Endodermal cell (in vitro differentiated cells): ENCODE measurements at regions not wholly inside any gene's neighbourhood (a gene's known extent, or its start where the extent isn't known, plus 50 kb on each side); places are given as distances from the start of the nearest gene placed in this dataset.
A peak's percentile ranks its signal among the peaks of the same experiment; 100 is the strongest.

Source experiments
- DNase-seq: peaks from one replicate; pipeline ENCODE4 v3.0.0-alpha.2; 2017
- H3K27ac ChIP-seq: 2 replicates; pipeline ENCODE4 v1.5.1; 2013; ENCODE audit warnings: mild to moderate bottlenecking, low read depth, low read length, moderate library complexity
- H3K27me3 ChIP-seq: 2 replicates; pipeline ENCODE4 v1.6.1; 2013; ENCODE audit warnings: mild to moderate bottlenecking, low read length, moderate library complexity; ENCODE audit not compliant: insufficient read depth, control insufficient read depth, poor library complexity, severe bottlenecking
- H3K36me3 ChIP-seq: 2 replicates; pipeline ENCODE4 v1.7.0; 2013; ENCODE audit warnings: mild to moderate bottlenecking, low read length, moderate library complexity; ENCODE audit not compliant: control insufficient read depth, insufficient read depth
- H3K4me1 ChIP-seq: one replicate; pipeline ENCODE4 v1.7.0; 2013; ENCODE audit warnings: low read length; ENCODE audit not compliant: control insufficient read depth, insufficient read depth
- H3K4me3 ChIP-seq: 2 replicates; pipeline ENCODE4 v1.5.1; 2013; ENCODE audit warnings: mild to moderate bottlenecking, low read length, moderate library complexity
- H3K9ac ChIP-seq: 2 replicates; pipeline ENCODE4 v1.6.1; 2013; ENCODE audit warnings: mild to moderate bottlenecking, low read length, moderate library complexity; ENCODE audit not compliant: poor library complexity, severe bottlenecking; ENCODE audit errors: extremely low read depth
- H3K9me3 ChIP-seq: 2 replicates; pipeline ENCODE4 v1.6.1; 2013; ENCODE audit warnings: mild to moderate bottlenecking, low read length, moderate library complexity; ENCODE audit not compliant: control insufficient read depth
- H3K27ac Mint-ChIP-seq: 2 replicates; pipeline ENCODE4 v1.8.0; 2020; ENCODE audit warnings: mixed read lengths
- H3K27me3 Mint-ChIP-seq: 2 replicates; pipeline ENCODE4 v1.8.0; 2021; ENCODE audit warnings: mild to moderate bottlenecking, mixed read lengths; ENCODE audit not compliant: insufficient read depth
- H3K36me3 Mint-ChIP-seq: 2 replicates; pipeline ENCODE4 v1.8.0; 2020; ENCODE audit warnings: low read depth, mixed read lengths
- H3K4me1 Mint-ChIP-seq: 2 replicates; pipeline ENCODE4 v1.8.0; 2020; ENCODE audit warnings: mixed read lengths
- H3K4me3 Mint-ChIP-seq: 2 replicates; pipeline ENCODE4 v1.8.0; 2020; ENCODE audit warnings: mild to moderate bottlenecking, moderate library complexity, mixed read lengths
- H3K9me3 Mint-ChIP-seq: 2 replicates; pipeline ENCODE4 v1.8.0; 2020; ENCODE audit warnings: mild to moderate bottlenecking, mixed read lengths
- WGBS, 2 experiments: methylation state at CpG; one replicate each; pipeline versions ENCODE4 v1.1.5 to v1.1.7; 2013; ENCODE audit warnings: missing lambda C conversion rate in 2 of 2, mixed read lengths in 1 of 2; ENCODE audit not compliant: insufficient coverage in 1 of 2, insufficient read length in 1 of 2; 5-methylcytosine and 5-hydroxymethylcytosine counted together
- TF ChIP-seq, protein P1 (sequence below): fragments of 200-600 bp; sonication (generic); conservative IDR thresholded peaks from 2 replicates; pipeline ENCODE4 v1.5.0; 2021; ENCODE audit warnings: antibody characterized with exemption, mild to moderate bottlenecking

- WGBS, 2 experiments = 100% methylated on average over 4 of the region's 4 CpGs; no CpG with 5 or more reads in 1 of the 2 experiments
These were observed 589.9 kb upstream of the ADGRB3 start for GRCh38 chr6:68045193-68045592.

GRCh38 chr6:68044264-68044663 is 590.8 kb upstream of the ADGRB3 start:
- peaks cover 6% of the 10 kb centered on the region for H3K9me3 ChIP-seq
- H3K27ac ChIP-seq = no peak overlapping the region
- H3K36me3 ChIP-seq = no peaks in the 10 kb centered on the region
- Mint-ChIP-seq H3K27me3 (no peaks in the 10 kb centered on the region), H3K27ac (no peak overlapping the region), H3K9me3 (peaks cover 16% of the 10 kb centered on the region), H3K4me1 (peaks cover 28% of the 10 kb centered on the region), H3K36me3 (peaks cover 4% of the 10 kb centered on the region), H3K4me3 (no peak overlapping the region)
- H3K9ac ChIP-seq = no peak overlapping the region
- no peaks in the 10 kb centered on the region for H3K27me3 ChIP-seq
- no peaks in the 10 kb centered on the region for H3K4me1 ChIP-seq
- DNase-seq = no peak
- TF ChIP-seq, protein P1, sequence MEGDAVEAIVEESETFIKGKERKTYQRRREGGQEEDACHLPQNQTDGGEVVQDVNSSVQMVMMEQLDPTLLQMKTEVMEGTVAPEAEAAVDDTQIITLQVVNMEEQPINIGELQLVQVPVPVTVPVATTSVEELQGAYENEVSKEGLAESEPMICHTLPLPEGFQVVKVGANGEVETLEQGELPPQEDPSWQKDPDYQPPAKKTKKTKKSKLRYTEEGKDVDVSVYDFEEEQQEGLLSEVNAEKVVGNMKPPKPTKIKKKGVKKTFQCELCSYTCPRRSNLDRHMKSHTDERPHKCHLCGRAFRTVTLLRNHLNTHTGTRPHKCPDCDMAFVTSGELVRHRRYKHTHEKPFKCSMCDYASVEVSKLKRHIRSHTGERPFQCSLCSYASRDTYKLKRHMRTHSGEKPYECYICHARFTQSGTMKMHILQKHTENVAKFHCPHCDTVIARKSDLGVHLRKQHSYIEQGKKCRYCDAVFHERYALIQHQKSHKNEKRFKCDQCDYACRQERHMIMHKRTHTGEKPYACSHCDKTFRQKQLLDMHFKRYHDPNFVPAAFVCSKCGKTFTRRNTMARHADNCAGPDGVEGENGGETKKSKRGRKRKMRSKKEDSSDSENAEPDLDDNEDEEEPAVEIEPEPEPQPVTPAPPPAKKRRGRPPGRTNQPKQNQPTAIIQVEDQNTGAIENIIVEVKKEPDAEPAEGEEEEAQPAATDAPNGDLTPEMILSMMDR = peak; percentile 32
- H3K4me3 ChIP-seq = no peak overlapping the region

More at GRCh38 chr6:68045193-68045592, 589.9 kb upstream of the ADGRB3 start:
- no peak overlapping the region for H3K27ac Mint-ChIP-seq
- TF ChIP-seq, protein P1 = no peak
- no peak overlapping the region for H3K4me3 Mint-ChIP-seq
- H3K9me3 Mint-ChIP-seq = peaks cover 16% of the 10 kb centered on the region
- H3K9ac ChIP-seq = no peak overlapping the region
- no peaks in the 10 kb centered on the region for H3K27me3 ChIP-seq
- no peaks in the 10 kb centered on the region for H3K27me3 Mint-ChIP-seq
- no peak overlapping the region for H3K4me3 ChIP-seq
- H3K27ac ChIP-seq = no peak overlapping the region
- DNase-seq = no peak
- peaks cover 4% of the 10 kb centered on the region for H3K36me3 Mint-ChIP-seq
- peaks cover 6% of the 10 kb centered on the region for H3K9me3 ChIP-seq
- peaks cover 21% of the 10 kb centered on the region for H3K4me1 Mint-ChIP-seq
- no peaks in the 10 kb centered on the region for H3K36me3 ChIP-seq
- no peaks in the 10 kb centered on the region for H3K4me1 ChIP-seq

GRCh38 chr6:68043122-68043398 is 592.0 kb upstream of the ADGRB3 start:
- Mint-ChIP-seq H3K36me3 (peaks cover 6% of the 10 kb centered on the region), H3K27ac (no peak overlapping the region), H3K9me3 (peaks cover 19% of the 10 kb centered on the region), H3K4me3 (no peak overlapping the region), H3K4me1 (peaks cover 29% of the 10 kb centered on the region), H3K27me3 (no peaks in the 10 kb centered on the region)
- no peak for DNase-seq
- no peaks in the 10 kb centered on the region for H3K4me1 ChIP-seq
- no peak overlapping the region for H3K9ac ChIP-seq
- TF ChIP-seq, protein P1 = no peak
- no peaks in the 10 kb centered on the region for H3K27me3 ChIP-seq
- no peak overlapping the region for H3K27ac ChIP-seq
- no peak overlapping the region for H3K4me3 ChIP-seq
- no peaks in the 10 kb centered on the region for H3K36me3 ChIP-seq
- H3K9me3 ChIP-seq = peaks cover 3% of the 10 kb centered on the region
